SU-DHL-6 (cell line): ENCODE measurements at regions not wholly inside any gene's neighbourhood (a gene's known extent, or its start where the extent isn't known, plus 50 kb on each side); places are given as distances from the start of the nearest gene placed in this dataset.

Experiments used
- EZH2phosphoT487 ChIP-seq: fragments of 200-600 bp; sonication (generic), shearing (Covaris generic); conservative IDR thresholded peaks from 2 replicates; pipeline ENCODE4 v1.6.1; 2018; ENCODE audit warnings: mild to moderate bottlenecking, antibody characterized with exemption, low read length, moderate library complexity, mixed read lengths
- TF ChIP-seq, protein P1 (sequence below): fragments of 200-600 bp; sonication (generic); IDR thresholded peaks from one replicate; pipeline ENCODE4 v1.5.1; 2017; ENCODE audit warnings: antibody characterized with exemption, mild to moderate bottlenecking, low read length, moderate library complexity; ENCODE audit not compliant: insufficient read depth, poor library complexity, severe bottlenecking

DNA sequence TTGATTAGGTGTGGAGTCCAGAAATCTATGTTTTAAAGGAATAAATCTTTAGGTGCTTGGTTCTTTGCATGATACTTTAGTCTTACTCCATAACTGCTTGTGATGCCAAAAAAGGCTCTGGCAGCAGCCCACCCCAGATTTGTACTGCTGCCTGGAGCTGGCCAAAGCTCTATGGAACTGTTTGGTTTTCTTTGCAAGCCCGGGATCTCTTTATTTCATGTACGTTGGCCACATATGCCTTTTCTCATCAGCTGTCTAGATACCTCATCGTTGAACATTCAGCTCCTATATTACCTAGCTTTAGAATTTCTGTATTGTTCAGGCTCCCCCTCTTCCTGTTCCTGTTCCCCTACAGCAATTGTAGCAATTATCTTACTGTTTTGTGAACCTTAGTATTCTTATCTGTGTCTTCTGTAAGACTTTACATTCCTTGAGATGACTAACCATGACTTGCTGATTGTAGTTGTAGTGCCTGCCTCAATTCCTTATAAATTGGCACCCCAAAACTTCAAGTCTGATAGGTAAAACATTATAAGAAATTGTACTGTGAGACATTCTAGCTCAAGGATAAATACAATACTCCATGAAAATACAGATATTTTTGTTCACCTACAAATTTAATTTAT, 199.4 kb upstream of the GPRIN3 start:
- TF ChIP-seq, protein P1, sequence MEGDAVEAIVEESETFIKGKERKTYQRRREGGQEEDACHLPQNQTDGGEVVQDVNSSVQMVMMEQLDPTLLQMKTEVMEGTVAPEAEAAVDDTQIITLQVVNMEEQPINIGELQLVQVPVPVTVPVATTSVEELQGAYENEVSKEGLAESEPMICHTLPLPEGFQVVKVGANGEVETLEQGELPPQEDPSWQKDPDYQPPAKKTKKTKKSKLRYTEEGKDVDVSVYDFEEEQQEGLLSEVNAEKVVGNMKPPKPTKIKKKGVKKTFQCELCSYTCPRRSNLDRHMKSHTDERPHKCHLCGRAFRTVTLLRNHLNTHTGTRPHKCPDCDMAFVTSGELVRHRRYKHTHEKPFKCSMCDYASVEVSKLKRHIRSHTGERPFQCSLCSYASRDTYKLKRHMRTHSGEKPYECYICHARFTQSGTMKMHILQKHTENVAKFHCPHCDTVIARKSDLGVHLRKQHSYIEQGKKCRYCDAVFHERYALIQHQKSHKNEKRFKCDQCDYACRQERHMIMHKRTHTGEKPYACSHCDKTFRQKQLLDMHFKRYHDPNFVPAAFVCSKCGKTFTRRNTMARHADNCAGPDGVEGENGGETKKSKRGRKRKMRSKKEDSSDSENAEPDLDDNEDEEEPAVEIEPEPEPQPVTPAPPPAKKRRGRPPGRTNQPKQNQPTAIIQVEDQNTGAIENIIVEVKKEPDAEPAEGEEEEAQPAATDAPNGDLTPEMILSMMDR = no peak
- TF ChIP-seq EZH2phosphoT487 = no peak
